ENCODE measurements at regions not wholly inside any gene's neighbourhood (a gene's known extent, or its start where the extent isn't known, plus 50 kb on each side); places are given as distances from the start of the nearest gene placed in this dataset.

GRCh38 chr13:89721216-89721615 lies 1626.3 kb upstream of the MIR17HG start:
- no peak for DNase-seq (ENCODE audit: low read depth)

GRCh38 chr13:89726690-89727435 lies 1620.6 kb upstream of the MIR17HG start:
- no peak for DNase-seq (ENCODE audit: low read depth)

- no peak for DNase-seq (ENCODE audit: low read depth)
Measured at GRCh38 chr13:89733829-89734228, 1613.7 kb upstream of the MIR17HG start.

- DNase-seq (ENCODE audit: low read depth): no peak
Measured at GRCh38 chr13:89737051-89737450, 1610.4 kb upstream of the MIR17HG start.

- no peak for DNase-seq (ENCODE audit: low read depth)
Measured at GRCh38 chr13:89738072-89738471, 1609.4 kb upstream of the MIR17HG start.

GRCh38 chr13:89740994-89741685 lies 1606.3 kb upstream of the MIR17HG start:
- no peak for DNase-seq (ENCODE audit: low read depth)

GRCh38 chr13:89746554-89746953 lies 1600.9 kb upstream of the MIR17HG start:
- no peak for DNase-seq (ENCODE audit: low read depth)

GRCh38 chr13:89748716-89749115 lies 1598.8 kb upstream of the MIR17HG start:
- no peak for DNase-seq (ENCODE audit: low read depth)

- DNase-seq (ENCODE audit: low read depth): no peak
Measured at GRCh38 chr13:89749888-89750287, 1597.6 kb upstream of the MIR17HG start.

- no peak for DNase-seq (ENCODE audit: low read depth)
Measured at GRCh38 chr13:89750371-89750770, 1597.1 kb upstream of the MIR17HG start.

GRCh38 chr13:89751432-89751930 lies 1596.0 kb upstream of the MIR17HG start:
- DNase-seq (ENCODE audit: low read depth): no peak

- DNase-seq (ENCODE audit: low read depth): no peak
Measured at GRCh38 chr13:89752394-89752793, 1595.1 kb upstream of the MIR17HG start.

- no peak for DNase-seq (ENCODE audit: low read depth)
Measured at GRCh38 chr13:89755729-89756492, 1591.6 kb upstream of the MIR17HG start.

GRCh38 chr13:89763005-89763404 lies 1584.5 kb upstream of the MIR17HG start:
- no peak for DNase-seq (ENCODE audit: low read depth)

GRCh38 chr13:89783221-89783755 lies 1564.2 kb upstream of the MIR17HG start:
- no peak for DNase-seq (ENCODE audit: low read depth)

GRCh38 chr13:89784161-89784809 lies 1563.2 kb upstream of the MIR17HG start:
- no peak for DNase-seq (ENCODE audit: low read depth)

- no peak for DNase-seq (ENCODE audit: low read depth)
Measured at GRCh38 chr13:89786531-89786930, 1561.0 kb upstream of the MIR17HG start.

- no peak for DNase-seq (ENCODE audit: low read depth)
Measured at GRCh38 chr13:89790696-89791095, 1556.8 kb upstream of the MIR17HG start.

- DNase-seq (ENCODE audit: low read depth): no peak
Measured at GRCh38 chr13:89791971-89792630, 1555.4 kb upstream of the MIR17HG start.

GRCh38 chr13:89796196-89796595 lies 1551.3 kb upstream of the MIR17HG start:
- no peak for DNase-seq (ENCODE audit: low read depth)

- no peak for DNase-seq (ENCODE audit: low read depth)
Measured at GRCh38 chr13:89803839-89804238, 1543.6 kb upstream of the MIR17HG start.

Measured in RPMI7951 (cell line).